Effector CD4-positive, alpha-beta T cell (primary cell): ENCODE measurements at regions not wholly inside any gene's neighbourhood (a gene's known extent, or its start where the extent isn't known, plus 50 kb on each side); places are given as distances from the start of the nearest gene placed in this dataset.
"Not testable (repeated sequence)": the region's sequence is repeated elsewhere in the genome, so short reads cannot be mapped to it uniquely, and the experiment has no call there.

ENCODE experiments used
- DNase-seq: peaks from one replicate; pipeline ENCODE4 v3.0.0-alpha.2; 2020

- no peak for DNase-seq
Observed at GRCh38 chr6:139753198-139753861, 378.9 kb upstream of the CITED2 start.

- no peak for DNase-seq
Observed at GRCh38 chr6:139752086-139752485, 377.6 kb upstream of the CITED2 start.

- no peak for DNase-seq
Observed at GRCh38 chr6:139751179-139751578, 376.7 kb upstream of the CITED2 start.

- no peak for DNase-seq
Observed at GRCh38 chr6:139748353-139749146, 374.1 kb upstream of the CITED2 start.

- DNase-seq, result no peak
Observed at GRCh38 chr6:139747154-139747553, 372.7 kb upstream of the CITED2 start.

- no peak for DNase-seq
Observed at GRCh38 chr6:139744891-139745290, 370.4 kb upstream of the CITED2 start.

- no peak for DNase-seq
Observed at GRCh38 chr6:139743664-139744437, 369.4 kb upstream of the CITED2 start.

GRCh38 chr6:139742671-139743070, 368.2 kb upstream of the CITED2 start:
- no peak for DNase-seq

GRCh38 chr6:139738801-139739455, 364.5 kb upstream of the CITED2 start:
- DNase-seq, result no peak

GRCh38 chr6:139736325-139736906, 362.0 kb upstream of the CITED2 start:
- DNase-seq, result no peak

GRCh38 chr6:139732451-139732850, 358.0 kb upstream of the CITED2 start:
- DNase-seq, result no peak

- DNase-seq, result no peak
Observed at GRCh38 chr6:139730340-139730974, 356.0 kb upstream of the CITED2 start.

GRCh38 chr6:139728876-139729427, 354.5 kb upstream of the CITED2 start:
- no peak for DNase-seq

- DNase-seq, result not testable (repeated sequence)
Observed at GRCh38 chr6:139726272-139726671, 351.8 kb upstream of the CITED2 start.

- no peak for DNase-seq
Observed at GRCh38 chr6:139722530-139722929, 348.1 kb upstream of the CITED2 start.

GRCh38 chr6:139721954-139722353, 347.5 kb upstream of the CITED2 start:
- DNase-seq, result no peak

- DNase-seq, result no peak
Observed at GRCh38 chr6:139713900-139714506, 339.6 kb upstream of the CITED2 start.

GRCh38 chr6:139713424-139713823, 339.0 kb upstream of the CITED2 start:
- no peak for DNase-seq

- no peak for DNase-seq
Observed at GRCh38 chr6:139712830-139713229, 338.4 kb upstream of the CITED2 start.

GRCh38 chr6:139711804-139712585, 337.5 kb upstream of the CITED2 start:
- DNase-seq, result no peak

GRCh38 chr6:139710556-139710955, 336.1 kb upstream of the CITED2 start:
- DNase-seq, result no peak
